NCI-H345 treated with DMSO at 0.1 percent for 48 hours (cell line): ENCODE measurements at regions not wholly inside any gene's neighbourhood (a gene's known extent, or its start where the extent isn't known, plus 50 kb on each side); places are given as distances from the start of the nearest gene placed in this dataset.

Source experiments
- DNase-seq: peaks from one replicate; lab custom pipeline; 2025; ENCODE audit not compliant: unreplicated experiment; lab: John Stamatoyannopoulos, UW

GRCh38 chr2:225340923-225341322 is 58.6 kb upstream of the NYAP2 start:
- no peak for DNase-seq

GRCh38 chr2:225337183-225337582 is 62.3 kb upstream of the NYAP2 start:
- no peak for DNase-seq

DNA sequence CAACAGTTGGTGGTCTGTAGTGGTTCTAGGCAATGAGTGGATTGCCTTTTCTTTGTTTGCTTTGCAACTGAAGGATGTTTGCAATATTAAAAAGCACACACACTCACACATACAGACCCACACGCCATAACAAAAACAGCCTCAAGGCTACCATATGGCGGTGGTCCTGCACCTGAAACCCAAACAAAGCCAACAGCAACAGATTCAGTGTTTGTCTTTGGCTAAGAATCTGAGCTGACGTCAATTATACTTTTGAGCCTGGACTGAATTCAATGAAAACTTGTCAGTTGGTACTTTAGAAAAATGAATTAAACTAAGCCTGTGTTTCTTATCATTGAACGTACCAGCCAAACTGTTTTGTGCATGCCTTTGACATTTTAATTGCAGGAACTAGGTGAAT is 65.0 kb upstream of the NYAP2 start:
- peak; percentile 97 for DNase-seq

DNA sequence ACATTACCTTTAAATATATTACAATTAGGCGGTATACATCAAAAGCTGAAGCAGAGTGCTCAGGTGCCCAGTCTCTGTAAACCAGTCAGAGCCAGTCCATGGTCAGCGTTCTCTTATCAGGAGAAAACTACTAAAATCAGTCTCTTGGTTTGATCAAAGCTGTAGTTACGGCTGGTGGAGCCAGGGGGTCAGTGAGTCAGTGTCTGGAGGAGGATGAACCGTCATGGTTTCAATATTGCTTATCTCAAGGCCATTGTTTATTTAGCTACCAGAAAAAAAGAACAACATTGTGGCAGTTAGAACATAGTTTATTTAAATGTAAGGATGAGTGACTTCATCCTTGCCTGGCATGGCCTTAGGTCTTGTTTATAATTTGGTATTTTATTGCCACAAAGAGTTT is 71.3 kb upstream of the NYAP2 start:
- DNase-seq, result no peak

DNA sequence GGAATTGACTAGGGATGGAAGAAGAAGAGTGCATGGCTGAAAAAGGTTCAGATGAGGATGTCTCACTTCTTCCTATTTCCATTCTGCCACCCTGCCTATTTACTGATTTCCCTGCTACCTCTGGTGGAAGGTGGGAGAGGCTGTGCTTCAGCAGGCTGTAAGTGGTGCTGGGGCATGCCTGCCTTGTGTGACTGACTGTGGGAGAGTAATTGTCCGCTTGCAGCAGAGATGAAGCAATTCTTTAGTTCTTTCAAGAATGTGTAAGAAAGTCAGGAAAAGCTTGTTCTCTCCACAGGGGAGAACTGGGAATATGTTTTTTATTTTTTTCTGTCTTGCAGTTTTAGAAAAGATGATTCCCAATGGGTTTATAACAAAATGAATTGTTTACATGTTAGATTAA is 72.5 kb upstream of the NYAP2 start:
- DNase-seq, result no peak

- DNase-seq, result no peak
Measured at GRCh38 chr2:225319872-225320271, 79.6 kb upstream of the NYAP2 start.

- no peak for DNase-seq
Measured at GRCh38 chr2:225318440-225318839, 81.1 kb upstream of the NYAP2 start.

DNA sequence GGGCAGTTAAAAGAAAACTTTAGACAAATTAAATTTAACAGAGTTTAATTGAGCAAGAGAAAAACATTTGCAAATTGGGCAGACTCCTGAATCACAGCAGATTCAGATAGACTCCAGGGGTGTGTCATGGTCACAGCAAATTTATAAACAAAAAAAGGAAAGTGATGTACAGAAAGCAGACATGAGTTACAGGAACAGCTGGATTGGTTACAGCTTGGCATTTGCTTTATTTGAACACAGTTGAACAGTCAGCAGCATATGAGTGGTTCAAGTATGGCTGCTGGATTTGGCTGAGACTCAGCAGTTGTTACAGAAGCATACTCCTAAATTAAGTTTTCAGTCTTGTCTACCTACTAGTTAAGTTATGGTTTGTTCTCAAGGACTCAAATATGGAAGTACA is 82.3 kb upstream of the NYAP2 start:
- no peak for DNase-seq

DNA sequence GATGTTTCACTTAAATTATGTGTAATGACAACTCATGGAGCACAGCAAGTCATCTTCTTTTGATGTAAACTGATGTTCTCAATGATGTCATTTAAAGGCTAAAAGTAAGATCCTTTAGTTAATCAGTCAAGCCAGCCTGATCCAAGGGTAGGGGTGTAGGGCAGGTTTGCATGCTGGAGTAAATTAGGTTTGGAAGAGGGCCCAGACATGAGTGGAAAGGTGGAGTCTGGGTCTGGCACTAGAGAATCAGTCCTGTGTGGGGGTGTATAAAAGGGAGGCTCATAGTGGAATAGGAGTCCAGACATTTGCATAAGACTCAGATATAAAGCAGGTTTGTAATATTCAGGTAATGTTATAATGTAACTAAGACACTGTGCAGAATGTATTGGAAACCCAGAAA is 88.8 kb upstream of the NYAP2 start:
- DNase-seq, result no peak

DNA sequence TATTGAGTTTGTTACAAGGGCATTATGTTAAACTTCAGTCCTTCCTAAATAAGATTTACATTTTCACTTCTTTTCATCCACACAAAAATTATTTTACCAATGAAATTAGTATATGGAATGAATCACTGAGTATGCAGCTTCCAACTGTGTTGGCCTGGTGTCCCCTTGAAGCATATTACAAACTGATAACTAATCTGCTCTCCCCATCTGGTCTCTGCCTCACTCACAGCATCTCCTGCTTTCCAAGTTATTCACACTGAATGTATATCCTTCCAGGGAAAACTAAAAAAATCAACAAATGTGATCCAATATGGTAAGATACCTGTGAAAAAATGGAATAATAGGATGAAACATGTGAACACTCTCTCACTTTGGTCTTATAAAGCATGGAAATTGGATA is 90.0 kb upstream of the NYAP2 start:
- no peak for DNase-seq

- no peak for DNase-seq
Measured at GRCh38 chr2:225296951-225297350, 102.6 kb upstream of the NYAP2 start.

GRCh38 chr2:225295102-225295501 is 104.4 kb upstream of the NYAP2 start:
- no peak for DNase-seq

DNA sequence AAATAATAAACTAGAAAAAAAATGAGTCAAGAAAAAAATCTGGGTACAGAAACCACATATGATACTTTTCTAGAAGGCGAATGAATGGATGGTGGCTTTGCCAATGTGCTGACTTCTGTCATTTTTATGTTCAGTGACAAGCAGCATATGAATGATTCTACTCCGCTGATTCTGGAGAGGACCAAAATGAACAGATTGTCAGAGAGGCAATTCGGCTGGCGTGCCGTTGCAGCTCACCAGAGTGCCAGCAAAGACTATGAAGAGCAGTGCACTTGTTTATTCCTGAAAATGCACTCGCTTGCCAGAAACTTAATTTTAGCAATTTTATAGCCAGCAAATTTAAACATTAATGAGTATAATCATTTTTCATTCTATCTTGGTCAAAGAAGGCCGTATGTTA is 105.9 kb upstream of the NYAP2 start:
- DNase-seq, result no peak

GRCh38 chr2:225290757-225291400 is 108.6 kb upstream of the NYAP2 start:
- no peak for DNase-seq

DNA sequence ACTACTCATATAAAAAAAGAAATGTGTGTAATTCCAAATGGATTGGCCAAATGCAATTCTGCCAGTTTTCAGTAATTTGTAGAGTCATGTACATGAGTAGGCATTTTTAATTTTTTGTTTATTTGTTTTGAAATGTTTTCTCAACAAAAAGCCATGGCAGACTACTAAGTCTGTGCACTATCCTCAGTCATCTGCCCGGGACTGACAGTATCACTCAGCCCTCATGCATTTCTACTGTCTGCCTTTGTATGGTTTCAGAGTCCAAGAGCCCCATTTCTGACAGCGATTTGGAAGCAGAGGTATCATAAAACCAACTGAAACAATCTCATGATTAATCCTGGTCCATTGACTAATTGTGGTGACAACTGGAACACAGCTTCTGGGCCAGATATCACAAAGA is 109.9 kb upstream of the NYAP2 start:
- no peak for DNase-seq

GRCh38 chr2:225288986-225289385 is 110.5 kb upstream of the NYAP2 start:
- no peak for DNase-seq

- peak; percentile 44 for DNase-seq
Measured at GRCh38 chr2:225282858-225283710, 116.4 kb upstream of the NYAP2 start.

DNA sequence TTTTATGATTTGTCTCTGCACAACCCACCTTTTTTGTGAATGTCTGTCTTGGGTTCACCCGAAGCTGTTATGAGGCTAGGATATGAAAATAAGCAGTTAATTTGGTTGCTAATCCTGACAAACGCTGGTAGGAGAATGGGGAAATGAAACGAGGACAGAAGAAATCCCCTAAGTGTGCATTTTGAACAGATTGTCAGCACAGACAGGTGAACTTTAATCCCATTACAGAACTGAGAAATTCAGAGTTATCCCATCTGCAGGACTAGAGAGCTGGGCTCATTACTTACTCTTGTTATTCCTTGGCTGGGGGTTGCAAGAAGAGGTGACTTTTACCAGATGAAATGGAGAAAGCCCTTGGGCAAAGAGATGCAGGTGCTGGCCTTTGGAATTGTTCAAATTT is 123.3 kb upstream of the NYAP2 start:
- DNase-seq, result no peak

DNA sequence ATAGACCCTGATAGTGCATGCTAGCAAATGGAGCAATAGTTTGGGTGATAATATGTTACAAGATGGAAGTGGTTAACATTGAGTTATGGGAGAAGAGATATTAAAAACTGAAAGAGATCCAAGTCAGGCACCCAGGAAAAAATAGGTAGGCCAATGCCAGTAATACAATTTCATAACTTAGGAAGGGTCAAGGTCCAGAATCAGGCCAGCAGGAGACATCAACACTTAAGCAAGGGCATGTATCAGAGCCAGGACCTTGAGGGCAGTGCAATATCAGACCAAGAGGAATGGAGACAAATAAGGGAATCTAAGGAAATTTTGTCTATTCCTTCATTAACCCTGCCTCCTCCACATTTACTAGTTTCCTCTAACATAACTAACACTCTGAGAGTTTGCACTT is 124.1 kb upstream of the NYAP2 start:
- DNase-seq, result no peak

- DNase-seq, result peak; percentile 79
Measured at GRCh38 chr2:225274751-225275150, 124.8 kb upstream of the NYAP2 start.

DNA sequence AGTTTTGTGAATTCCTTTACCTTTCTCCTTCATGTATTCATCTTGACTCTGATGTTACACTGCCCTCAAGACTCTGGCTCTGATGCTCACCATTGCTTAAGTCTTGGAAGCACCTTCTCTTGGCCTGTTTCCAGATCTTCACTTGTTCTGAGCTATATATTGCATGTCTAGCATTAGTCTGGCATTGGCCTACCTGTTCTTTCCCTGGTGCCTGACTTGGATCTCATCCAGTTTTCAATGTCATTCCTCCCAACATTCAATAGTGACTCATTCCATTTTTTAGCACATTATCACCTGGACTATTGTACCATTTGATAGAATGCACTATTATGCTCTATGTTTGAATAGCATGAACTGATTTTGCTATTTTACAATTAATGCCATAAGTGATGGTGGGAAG is 127.3 kb upstream of the NYAP2 start:
- peak; percentile 60 for DNase-seq

DNA sequence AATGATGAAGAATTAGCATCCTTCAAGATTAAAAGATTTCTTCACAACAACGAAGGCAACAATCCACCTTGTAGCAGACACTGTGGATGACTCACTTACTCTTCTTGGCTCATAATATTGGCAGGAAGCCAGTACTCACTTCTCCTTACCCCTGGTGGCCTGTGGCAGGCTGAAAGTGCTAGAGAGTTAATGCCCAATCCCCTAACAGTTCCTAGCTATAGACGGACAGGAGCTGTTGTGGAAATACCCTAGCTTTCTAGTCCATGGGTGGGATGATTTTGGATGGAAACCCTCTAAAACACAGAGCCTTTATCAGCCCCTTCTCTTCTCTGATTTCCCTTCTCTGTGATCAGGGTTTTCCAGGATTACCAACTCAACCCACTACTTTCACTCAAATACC is 128.6 kb upstream of the NYAP2 start:
- DNase-seq, result peak; percentile 79

GRCh38 chr2:225270053-225270452 is 129.5 kb upstream of the NYAP2 start:
- peak; percentile 59 for DNase-seq
